GOT3 (cell line): ENCODE measurements at regions not wholly inside any gene's neighbourhood (a gene's known extent, or its start where the extent isn't known, plus 50 kb on each side); places are given as distances from the start of the nearest gene placed in this dataset.
"Not testable (repeated sequence)": the region's sequence is repeated elsewhere in the genome, so short reads cannot be mapped to it uniquely, and the experiment has no call there.

Source experiments
- DNase-seq: peaks from one replicate; lab custom pipeline; 2025; ENCODE audit warnings: mixed read lengths; lab: John Stamatoyannopoulos, UW

- no peak for DNase-seq
Measured at GRCh38 chr3:124318014-124318413, 326.1 kb upstream of the ROPN1 start.

GRCh38 chr3:124318656-124319055 lies 326.7 kb upstream of the ROPN1 start:
- DNase-seq = no peak

- DNase-seq = no peak
Measured at GRCh38 chr3:124320976-124321375, 329.1 kb upstream of the ROPN1 start.

- DNase-seq = no peak
Measured at GRCh38 chr3:124322309-124322880, 330.5 kb upstream of the ROPN1 start.

- no peak for DNase-seq
Measured at GRCh38 chr3:124322966-124323365, 331.0 kb upstream of the ROPN1 start.

GRCh38 chr3:124325248-124325647 lies 333.3 kb upstream of the ROPN1 start:
- no peak for DNase-seq

GRCh38 chr3:124329723-124330122 lies 337.8 kb upstream of the ROPN1 start:
- no peak for DNase-seq

GRCh38 chr3:124333931-124334640 lies 342.2 kb upstream of the ROPN1 start:
- no peak for DNase-seq

- no peak for DNase-seq
Measured at GRCh38 chr3:124336067-124336656, 344.2 kb upstream of the ROPN1 start.

- DNase-seq = no peak
Measured at GRCh38 chr3:124345845-124346244, 353.9 kb upstream of the ROPN1 start.

- DNase-seq = no peak
Measured at GRCh38 chr3:124346487-124346886, 354.6 kb upstream of the ROPN1 start.

GRCh38 chr3:124347418-124347817 lies 355.5 kb upstream of the ROPN1 start:
- no peak for DNase-seq

GRCh38 chr3:124348555-124348954 lies 356.6 kb upstream of the ROPN1 start:
- not testable (repeated sequence) for DNase-seq

- DNase-seq = no peak
Measured at GRCh38 chr3:124351430-124352148, 359.7 kb upstream of the ROPN1 start.

GRCh38 chr3:124352149-124352539 lies 360.2 kb upstream of the ROPN1 start:
- no peak for DNase-seq

- DNase-seq = no peak
Measured at GRCh38 chr3:124353691-124354090, 361.8 kb upstream of the ROPN1 start.

- DNase-seq = no peak
Measured at GRCh38 chr3:124354150-124354549, 362.2 kb upstream of the ROPN1 start.

- DNase-seq = no peak
Measured at GRCh38 chr3:124358156-124358555, 366.2 kb upstream of the ROPN1 start.

GRCh38 chr3:124360155-124360554 lies 368.2 kb upstream of the ROPN1 start:
- no peak for DNase-seq

- no peak for DNase-seq
Measured at GRCh38 chr3:124360563-124360962, 368.6 kb upstream of the ROPN1 start.

GRCh38 chr3:124361566-124361965 lies 368.7 kb upstream of the UMPS start:
- no peak for DNase-seq

GRCh38 chr3:124362455-124362854 lies 367.8 kb upstream of the UMPS start:
- no peak for DNase-seq

- DNase-seq = no peak
Measured at GRCh38 chr3:124363476-124363875, 366.8 kb upstream of the UMPS start.
